ENCODE measurements at regions not wholly inside any gene's neighbourhood (a gene's known extent, or its start where the extent isn't known, plus 50 kb on each side); places are given as distances from the start of the nearest gene placed in this dataset.
A peak's percentile ranks its signal among the peaks of the same experiment; 100 is the strongest.
"Not testable (repeated sequence)": the region's sequence is repeated elsewhere in the genome, so short reads cannot be mapped to it uniquely, and the experiment has no call there.

DNA sequence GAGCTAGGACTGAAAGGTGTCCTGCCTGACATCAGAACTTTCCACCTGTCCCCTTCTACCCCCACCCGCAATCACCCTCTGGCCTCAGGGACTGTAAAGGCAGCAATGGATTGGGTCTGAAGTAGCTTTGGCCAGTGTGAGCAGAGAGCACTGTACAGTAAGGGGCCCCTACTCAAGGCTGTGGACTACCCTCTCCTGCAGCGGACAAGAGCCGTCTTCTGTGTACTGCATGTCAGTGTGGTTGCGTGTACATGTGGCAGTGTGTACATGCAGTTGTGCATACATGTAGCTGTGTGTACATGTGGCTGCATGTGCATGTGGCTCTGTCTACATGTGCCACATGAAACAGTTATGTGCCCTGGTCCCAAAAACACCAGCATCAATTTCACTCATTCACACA lies 205.9 kb upstream of the LINGO1 start:
- no peak for DNase-seq

DNA sequence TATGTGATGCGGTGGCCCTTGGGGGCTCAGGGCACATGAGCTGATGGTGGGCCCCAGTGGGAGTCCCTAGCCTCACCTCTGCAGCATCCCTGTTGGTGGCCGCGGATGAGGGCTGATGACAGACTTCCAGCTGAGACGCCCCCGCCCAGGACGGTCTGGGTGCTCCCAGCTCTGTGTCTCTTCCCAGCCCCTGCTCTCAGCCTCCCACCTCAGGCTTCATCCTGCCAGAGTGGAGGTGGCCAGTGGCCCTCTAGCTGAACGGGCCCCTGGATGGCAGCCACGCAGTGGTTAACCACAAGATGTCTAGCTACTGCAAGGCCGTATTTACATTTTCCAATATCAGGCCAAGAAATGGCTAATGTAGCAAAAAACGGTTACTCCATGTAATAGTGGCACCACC lies 205.3 kb upstream of the LINGO1 start:
- DNase-seq, result no peak

DNA sequence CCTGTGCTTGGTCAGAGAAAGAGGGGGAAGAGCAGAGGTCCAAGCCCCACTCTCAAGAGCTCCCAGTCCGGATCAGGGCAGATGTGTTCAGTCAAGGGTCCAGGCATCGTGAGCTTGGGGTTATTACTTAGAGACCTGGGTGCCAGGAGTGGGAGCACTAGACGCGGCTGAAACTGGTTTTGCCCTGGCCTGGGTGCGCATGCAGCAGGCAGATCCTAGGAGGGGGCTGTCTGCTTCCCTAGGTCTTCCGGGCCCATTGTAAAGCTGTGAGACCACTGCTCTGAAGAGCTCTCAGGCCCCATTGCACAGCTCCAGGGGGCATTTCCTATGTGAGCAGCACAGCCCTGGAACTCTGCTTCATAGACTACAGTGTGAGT lies 204.9 kb upstream of the LINGO1 start:
- no peak for DNase-seq

DNA sequence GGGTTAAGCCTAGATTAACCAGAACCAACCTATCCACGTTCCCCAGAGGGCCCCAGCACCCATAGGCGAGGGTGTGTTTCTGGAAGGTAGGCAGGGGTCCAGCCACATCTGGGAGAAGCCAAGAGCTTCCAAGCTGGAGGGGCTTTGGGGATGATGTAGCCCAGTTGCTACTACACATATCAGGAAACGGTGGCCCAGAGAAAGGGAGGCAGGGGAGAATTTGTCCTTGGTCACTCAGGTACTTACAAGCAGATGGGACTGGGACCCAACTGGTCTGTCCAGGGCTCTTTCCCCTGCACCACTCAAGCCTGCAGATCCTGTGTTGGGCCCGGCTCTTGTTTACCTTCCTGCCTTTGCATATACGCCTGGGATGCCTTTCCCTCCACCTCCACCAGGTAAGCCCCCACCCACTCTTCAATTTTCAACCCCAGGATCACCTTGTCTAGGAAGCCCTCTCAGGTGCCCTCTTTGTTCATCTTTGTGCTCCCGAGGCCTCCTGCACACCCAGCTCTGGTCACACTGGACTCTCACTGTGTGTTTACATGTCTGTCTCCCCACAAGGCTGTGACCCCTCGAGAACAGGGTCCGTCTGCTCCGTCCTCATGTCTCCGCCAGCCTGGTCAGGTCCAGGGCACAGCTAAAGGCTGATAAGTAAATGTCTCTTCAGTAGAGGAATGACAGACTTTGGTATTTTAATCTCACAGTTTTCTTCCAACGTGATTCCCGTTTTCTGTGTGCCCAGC lies 204.4 kb upstream of the LINGO1 start:
- DNase-seq, result no peak

DNA sequence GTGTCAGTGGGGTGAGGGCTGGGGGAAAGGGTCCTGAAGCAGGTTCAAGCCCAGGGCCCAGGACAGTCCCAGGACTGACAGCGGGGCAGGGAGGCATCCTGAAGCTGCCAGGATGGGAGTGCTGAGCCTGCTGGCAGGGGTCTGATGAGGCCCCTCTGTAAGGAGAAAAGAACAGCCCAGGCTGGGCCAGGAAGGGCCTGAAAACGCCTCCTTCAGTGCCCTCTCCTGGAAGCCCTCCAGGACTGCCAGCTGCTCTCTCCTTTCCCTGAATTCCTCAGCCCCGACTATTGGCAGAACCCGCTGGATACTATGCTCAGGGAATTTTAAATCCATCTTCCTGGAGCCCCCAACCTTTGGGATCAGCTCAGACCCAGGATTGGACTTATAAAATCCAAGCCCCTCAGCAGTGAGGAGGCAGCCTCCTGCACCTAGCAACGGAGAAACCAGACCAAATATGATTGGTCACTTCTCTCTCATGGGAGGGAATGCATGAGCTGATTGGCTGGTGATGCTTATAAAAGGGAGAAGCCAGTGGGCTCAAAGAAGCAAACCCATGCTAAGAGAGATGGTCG lies 203.5 kb upstream of the LINGO1 start:
- DNase-seq, result peak; percentile 21

DNA sequence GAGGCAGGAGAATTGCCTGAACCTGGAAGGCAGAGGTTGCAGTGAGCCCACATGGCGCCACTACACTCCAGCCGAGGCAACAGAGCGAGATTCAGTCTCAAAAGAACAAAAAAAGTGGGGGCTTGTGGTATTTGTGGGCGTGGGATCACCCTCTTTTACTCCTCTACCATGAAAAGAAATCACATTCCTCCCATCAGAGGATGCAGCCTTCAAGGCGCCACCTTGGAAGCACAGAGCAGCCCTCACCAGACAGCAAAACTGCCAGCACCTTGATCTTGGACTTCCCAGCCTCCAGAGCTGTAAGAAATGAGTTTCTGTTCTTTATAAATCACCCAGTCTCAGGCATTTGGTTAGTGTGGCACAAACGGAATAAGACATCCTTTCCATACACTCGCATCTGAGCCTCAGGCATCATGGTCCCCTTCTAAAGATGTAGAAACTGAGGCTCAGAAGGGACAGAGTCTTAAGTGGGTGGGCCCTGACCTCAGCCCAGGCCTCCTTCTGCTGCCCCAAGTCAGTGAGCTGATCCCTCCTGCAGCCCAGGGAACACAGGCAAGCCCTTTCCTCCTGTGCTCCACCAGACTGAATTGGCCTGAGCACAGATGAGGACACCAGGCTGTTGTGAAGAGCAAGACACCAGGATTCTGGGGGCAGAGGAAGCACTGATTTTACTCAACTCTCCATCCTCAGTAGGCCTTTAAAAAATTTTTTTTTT lies 201.7 kb upstream of the LINGO1 start:
- DNase-seq, result no peak

DNA sequence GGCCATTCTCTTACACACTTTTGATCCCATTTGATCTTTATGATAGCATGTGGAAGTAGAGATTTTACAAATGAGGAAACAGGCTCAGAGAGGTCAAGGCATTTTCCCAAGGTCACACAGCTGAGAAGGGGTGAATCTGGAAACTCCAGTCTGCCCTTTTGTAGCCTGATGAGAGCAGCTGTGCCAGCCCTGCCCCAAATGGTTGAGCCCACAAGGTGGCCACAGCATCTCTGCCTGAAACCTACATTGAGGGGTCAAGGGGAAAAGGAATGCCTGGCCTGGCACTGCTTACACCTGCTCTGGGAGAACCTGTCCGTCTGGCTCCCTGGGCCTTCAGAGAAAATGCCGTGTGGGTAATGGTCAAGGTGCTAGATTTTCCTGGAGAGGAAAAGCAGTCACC lies 200.2 kb upstream of the LINGO1 start:
- DNase-seq, result no peak

DNA sequence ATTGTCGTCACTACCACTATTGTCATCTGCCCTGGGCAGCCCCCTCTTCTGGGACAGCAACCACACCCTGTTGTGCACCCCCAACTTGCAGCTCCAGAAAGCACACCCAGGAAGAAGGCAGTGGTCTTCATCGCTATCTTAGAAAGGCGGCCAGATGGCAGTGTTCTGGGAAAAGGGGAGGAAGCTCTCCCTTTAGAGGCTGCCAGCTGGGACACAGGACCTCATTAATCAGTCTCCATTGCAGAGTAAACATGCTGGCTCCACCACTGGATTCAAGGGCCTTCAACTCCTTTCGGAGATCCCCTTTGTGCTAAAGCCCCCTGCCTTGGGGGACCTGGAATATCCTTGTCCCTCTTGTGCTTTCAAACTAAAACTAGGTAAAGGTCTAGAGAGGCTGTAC lies 199.3 kb upstream of the LINGO1 start:
- no peak for DNase-seq

DNA sequence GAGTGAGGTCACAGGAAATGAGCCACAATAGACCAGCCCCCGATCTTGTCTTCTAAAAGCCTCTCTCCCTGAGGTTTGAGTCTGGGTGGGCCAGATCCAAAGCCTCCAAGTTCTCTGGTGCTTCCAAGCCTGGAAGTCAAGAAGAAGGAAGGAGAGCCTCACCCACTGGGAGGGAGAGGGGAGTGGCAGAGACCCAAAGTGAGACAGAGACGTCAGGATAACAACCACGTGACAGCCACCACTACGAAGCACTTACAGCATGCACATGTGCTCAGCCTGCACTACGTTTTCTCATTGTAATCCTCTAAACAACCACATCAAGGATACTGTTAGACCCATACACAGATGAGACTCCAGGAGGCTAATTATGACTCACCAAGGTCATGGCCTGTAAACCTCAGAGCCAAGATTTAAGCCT lies 197.3 kb upstream of the LINGO1 start:
- DNase-seq, result peak; percentile 7

DNA sequence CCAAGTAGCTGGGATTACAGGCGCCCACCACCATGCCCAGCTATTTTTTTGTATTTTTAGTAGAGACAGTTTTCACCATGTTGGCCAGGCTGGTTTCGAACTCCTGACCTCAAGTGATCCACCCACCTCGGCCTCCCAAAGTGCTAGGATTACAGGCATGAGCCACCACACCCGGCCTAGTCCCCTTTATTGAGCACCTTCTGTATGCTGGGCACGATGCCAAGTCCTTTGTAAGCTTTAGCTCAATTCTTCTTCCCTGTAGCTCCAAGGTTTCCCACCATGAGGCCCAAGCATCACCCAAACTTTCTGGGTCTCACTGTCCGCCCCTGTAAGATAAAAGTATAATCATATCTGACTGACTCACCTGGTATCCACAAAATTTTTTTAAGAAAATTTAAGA lies 196.6 kb upstream of the LINGO1 start:
- DNase-seq, result not testable (repeated sequence)

DNA sequence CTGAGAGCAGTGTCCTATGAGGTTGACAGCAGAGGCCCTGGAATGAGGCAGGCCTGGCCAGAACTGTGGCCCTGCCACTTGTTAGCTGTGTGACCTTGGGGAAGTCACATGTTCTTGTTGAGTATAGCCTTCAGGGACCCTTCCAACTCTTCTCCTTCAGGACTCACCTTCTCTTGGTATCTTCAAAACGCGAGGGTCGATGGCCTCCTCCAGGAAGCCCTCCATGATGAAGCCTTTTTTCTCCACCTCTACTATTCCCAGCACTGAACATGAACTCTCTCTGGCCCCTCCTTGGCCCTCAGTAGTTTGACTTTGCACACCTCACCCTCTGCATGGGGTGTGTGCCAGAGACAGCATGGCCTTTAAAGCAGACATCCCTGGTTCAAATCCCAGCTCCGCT lies 195.1 kb upstream of the LINGO1 start:
- no peak for DNase-seq

DNA sequence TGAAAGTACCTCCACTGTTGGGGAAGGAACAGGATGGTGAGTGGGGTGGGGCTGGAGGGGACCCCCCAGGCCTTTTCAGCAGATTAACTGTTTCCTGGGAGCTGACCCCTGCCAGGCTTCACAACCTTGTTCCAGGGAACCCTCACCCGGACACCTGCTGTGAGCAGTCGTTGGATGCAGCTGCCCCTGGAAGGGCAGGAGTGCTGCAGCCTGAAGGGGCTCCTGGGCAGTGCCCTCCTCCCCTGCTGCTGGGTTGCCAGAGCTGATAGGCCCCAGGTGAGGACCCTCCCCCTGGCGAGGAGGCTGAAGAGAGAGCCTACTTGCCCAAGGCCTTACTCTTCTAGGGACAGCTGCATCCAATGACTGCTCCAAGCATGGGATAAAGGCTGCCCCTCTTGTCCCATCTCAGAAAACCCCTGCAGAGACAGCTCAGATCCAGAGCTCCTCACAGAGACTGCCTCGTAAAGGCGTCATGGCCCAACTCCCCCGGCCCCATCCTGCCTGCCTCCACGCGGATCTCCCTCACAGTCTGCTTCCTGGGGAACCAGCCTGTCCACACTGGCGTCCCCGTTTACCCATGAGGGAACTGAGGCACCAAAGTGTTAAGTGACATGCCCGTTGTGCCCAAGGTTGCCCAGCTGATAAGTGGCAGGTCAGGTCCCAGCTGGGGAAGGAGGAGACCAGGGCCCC lies 193.4 kb upstream of the LINGO1 start:
- no peak for DNase-seq

DNA sequence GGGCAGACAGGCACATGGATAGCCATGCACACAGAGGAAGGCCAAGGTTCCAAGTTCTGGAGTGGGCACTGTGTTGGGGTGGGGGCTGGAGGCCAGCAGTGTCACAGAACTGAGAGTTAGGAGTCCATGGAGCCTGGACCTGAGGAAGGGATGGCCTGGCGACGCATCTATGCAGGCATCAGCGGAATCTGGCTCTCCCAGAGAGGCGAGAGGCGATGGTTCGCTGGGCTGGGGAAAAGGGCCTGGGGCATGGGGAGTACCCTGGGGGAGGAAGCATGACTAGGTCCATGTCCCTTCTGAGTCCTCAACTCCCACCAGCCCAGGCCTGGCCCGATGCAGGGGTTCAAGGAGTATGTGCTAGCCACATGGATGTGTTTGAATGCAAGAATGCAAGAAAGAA lies 192.8 kb upstream of the LINGO1 start:
- DNase-seq, result no peak

DNA sequence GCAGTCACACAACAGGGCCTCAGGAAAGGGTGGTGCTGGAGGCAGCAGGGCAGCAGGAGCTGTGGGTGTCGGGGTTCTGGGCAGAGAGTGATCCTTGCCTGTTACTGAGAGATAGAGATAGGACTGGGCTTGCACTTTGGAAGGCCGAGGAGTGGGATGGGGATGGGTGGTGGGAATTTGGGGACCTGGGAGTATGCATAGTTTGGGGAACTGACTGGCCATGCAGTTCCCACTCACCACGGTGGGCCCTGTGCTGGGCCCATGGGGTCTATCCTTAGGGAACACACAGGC lies 192.5 kb upstream of the LINGO1 start:
- no peak for DNase-seq

DNA sequence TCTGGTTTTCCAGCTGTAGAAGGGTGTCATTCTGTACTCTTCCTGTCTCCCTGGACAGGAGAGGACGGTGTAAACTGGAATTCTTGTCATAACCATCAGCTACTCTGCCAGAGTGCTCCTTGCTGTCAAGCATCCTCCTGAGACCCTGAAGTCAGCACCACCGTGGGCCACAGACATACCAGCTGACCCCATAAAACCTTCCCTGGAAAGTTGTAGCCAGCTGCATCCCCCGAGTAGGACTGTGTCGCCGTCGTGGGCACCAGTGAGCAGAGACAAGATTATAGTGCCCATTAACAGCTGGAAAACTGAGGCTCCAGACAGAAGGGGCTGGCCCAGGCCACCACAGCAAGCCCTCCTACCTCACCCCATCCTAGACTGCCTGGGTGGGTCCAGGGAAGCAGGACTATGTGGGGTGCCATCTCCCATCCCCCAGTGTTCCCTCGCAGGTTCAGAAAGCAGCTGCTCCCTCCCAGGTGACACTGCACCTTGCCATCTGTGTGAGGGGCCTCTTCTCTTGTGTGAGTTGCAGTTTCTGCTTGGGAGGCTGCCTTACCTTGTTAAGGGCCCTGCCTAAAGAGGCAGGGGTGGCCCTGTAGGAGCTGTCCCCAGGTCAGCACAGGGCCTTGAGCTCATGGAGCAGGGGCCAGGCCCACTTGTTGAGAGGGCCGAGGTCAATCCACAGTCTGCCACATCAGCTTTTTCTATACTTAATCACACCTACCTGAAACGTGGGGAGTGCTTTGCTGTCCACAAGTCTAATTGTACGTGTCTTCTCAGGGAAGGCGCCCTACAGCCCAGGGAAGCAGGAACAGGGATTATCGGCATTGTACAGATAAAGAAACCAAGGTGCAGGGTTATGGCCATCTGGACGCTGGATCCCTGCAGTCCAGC lies 191.9 kb upstream of the LINGO1 start:
- no peak for DNase-seq

DNA sequence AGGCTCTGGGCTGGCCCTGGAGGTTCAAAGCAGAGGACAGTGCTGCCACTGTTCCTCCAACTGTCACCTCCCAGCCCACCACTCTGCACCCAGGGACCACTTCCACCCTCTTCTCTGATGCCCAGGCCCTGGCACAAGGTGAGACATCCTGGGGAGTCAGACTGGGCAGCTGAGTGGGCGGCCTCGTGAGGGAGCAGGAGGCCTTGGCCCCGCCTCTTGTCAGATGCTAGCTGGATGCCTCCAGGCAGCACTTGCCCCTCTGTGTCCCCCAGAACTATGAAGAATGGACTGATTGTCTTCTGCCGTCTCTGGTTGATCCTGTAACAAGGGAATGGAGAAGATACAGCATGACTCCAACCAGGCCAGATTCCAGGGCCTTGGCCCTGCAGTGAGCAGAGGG lies 191.0 kb upstream of the LINGO1 start:
- DNase-seq, result no peak

DNA sequence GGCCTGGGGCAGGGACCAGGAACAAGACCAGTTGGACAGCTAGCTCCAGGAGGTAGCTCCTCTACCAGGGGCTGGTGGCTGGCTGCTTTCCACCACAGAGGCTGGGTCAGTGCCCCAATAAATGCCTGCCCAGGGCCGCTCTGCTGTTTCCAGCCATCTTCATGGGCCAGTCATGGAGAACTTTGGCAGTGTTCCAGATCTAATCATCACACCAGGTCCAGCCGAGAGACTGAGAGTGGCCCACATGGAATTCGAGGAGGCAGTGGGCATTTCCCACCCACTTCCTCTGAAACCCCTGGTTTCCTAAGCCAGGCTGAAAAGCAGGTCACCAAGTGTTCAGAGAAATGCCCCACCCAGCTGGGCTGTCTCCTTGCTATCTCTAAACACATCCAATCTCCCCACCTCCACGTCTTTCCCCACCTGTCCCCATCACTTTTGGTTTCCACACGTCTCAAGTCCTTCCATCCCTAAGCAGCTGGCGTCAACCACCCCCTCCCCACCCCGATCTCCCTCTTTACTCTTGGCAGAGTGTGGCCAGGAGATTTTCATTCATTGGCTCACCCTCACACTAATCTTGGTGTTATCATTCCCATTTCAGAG lies 190.0 kb upstream of the LINGO1 start:
- no peak for DNase-seq

DNA sequence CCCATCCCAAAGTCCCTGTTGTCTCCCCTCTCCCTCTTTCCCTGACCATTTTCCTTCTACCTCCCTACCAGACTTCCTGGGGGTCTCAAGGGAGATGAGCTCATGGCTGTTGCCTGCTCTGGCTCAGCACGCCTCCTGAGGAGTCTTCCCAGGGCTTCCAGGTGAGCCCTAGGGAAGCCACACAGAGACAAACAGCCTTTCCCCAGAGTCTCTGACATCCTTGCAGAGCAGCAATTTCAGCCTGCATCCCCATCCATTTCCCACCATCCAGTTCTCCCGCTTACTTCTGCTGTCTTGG lies 189.2 kb upstream of the LINGO1 start:
- DNase-seq, result no peak

DNA sequence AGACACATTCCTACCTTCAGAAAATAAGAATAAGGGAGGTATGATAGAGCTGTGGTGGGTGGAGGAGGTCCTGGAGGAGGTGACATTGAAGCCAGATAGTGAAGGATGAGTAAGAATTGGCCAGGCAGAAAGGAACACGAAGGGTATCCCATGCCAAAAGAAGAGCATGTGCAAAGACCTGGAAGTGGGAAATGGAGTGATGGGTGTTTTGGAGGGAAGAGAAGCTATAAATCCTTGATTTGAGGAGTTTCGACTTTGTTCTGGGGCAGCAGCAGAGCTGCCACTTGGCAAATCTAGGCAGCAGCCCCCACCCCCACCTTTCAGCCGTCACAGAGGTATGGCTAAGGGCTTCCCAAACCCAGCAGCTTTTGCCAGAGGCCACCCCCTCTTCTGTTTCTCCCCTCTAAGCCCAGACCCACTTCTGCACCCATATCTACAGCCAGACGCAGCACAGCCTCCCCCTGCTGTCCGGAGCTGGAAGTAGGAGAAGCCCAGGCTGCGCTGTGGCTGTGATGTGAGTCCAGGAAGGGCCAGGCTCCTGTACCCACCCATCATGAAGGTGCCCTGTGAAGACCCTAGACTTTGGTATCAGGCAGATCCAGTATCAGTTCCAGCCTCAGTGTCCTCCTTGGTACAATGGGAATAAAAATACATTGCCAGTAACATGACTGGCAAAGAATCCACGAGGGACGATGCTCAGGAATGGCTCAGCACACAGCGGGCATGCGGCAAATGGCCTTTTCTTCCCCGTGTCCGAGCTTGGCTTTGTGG lies 188.7 kb upstream of the LINGO1 start:
- DNase-seq, result peak; percentile 52

DNA sequence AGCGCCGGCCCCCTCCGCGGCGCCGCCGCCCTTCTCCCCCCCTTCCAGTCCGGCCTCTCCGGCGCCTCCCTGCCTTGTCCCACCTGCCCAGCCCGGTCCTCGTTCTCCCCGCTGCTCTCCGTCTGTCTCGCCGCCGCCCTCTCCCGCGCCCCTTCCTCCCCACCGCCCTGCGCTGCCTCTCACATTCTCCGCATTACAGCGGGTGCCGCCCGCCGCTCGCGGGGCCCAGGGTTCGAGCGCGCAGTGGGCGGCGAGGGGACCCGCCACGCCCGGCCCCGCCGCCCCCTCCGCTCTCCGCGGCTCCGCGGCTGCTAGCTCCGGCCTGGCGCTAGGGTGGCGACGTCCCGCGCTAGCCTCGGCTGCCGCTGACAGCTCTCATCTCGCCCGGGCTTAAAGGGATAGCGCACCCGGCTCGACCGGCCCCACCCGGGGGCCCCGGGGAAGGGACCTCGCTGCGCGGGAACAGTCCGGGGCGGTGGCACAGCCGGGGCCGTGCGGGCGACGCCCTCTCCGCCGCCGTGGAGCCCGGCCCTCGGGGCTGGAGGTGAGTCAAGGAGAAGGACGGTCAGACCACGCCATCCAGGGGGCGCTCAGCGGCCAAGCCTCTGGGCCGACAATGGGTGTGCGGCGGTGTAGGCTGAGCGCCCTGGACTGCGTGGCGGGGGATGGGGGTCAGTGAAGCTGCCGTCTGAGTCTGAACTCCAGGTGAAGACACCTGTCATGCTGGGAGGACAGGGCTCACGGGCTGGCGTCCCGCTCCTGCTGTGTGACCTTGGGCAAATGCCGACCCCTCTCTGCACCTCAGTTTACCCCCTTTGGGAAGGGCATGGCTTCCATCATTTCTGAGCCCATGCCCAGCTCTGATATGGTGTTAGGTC lies 187.4 kb upstream of the LINGO1 start:
- no peak for DNase-seq
